ENCODE measurements at regions not wholly inside any gene's neighbourhood (a gene's known extent, or its start where the extent isn't known, plus 50 kb on each side); places are given as distances from the start of the nearest gene placed in this dataset.

- Histone ChIP-seq H3K27me3 (ENCODE audit: insufficient read depth, low read length) (no peaks in the 10 kb centered on the region), H4K91ac (ENCODE audit: low read depth, low read length) (no peak overlapping the region), H3K4ac (ENCODE audit: low read depth, low read length) (no peak overlapping the region), H2AFZ (ENCODE audit: insufficient read depth, low read length, poor library complexity) (no peak overlapping the region), H3K23ac (ENCODE audit: low read length) (no peak overlapping the region), H3K4me2 (ENCODE audit: low read length) (no peak overlapping the region), H4K12ac (ENCODE audit: low read depth, low read length) (no peak overlapping the region), H3K36me3 (ENCODE audit: control insufficient read depth in 1 of 2, insufficient read depth in 2 of 2, low read length in 2 of 2) (no peaks in the 10 kb centered on the region), H3K4me3 (ENCODE audit: low read depth, low read length) (no peak overlapping the region), H2BK12ac (ENCODE audit: low read length) (no peak overlapping the region), H3K79me1 (ENCODE audit: low read length) (peaks cover 2% of the 10 kb centered on the region), H2BK120ac (ENCODE audit: insufficient read depth, low read length, poor library complexity) (no peak overlapping the region), H2AK5ac (ENCODE audit: low read length) (no peak overlapping the region), H3K18ac (ENCODE audit: low read length) (no peak overlapping the region), H2BK5ac (ENCODE audit: low read depth, low read length, poor library complexity) (no peak overlapping the region), H3K27ac (ENCODE audit: low read depth, low read length) (no peak overlapping the region), H4K8ac (ENCODE audit: low read depth, low read length) (no peak overlapping the region), H3K9ac (ENCODE audit: low read length) (no peak overlapping the region), H3K4me1 (ENCODE audit: control insufficient read depth in 1 of 2, insufficient read depth in 2 of 2, low read length in 2 of 2) (peaks cover 0 to 6% of the 10 kb centered on the region in 2 experiments), H3K9me3 (ENCODE audit: insufficient read depth, low read depth, low read length) (no peaks in the 10 kb centered on the region), H3K79me2 (ENCODE audit: control insufficient read depth, insufficient read depth, low read length, poor library complexity) (no peaks in the 10 kb centered on the region), H3K14ac (ENCODE audit: low read length) (no peak overlapping the region)
- no CpG with 5 or more reads among the region's 4 CpGs for WGBS (ENCODE audit: extremely low coverage, insufficient coverage, insufficient read length)
- peak in 1 of 2 donors; percentile 18 for DNase-seq
These were observed 375.0 kb upstream of the RBFOX1 start for GRCh38 chr16:6957681-6958080.

GRCh38 chr16:6956511-6956910 lies 376.1 kb upstream of the RBFOX1 start:
- no peaks in the 10 kb centered on the region for H3K27me3 ChIP-seq (ENCODE audit: insufficient read depth, low read length)
- no peaks in the 10 kb centered on the region for H3K9me3 ChIP-seq (ENCODE audit: insufficient read depth, low read depth, low read length)
- no peak overlapping the region for H3K18ac ChIP-seq (ENCODE audit: low read length)
- no peak overlapping the region for H4K8ac ChIP-seq (ENCODE audit: low read depth, low read length)
- no peak overlapping the region for H2BK120ac ChIP-seq (ENCODE audit: insufficient read depth, low read length, poor library complexity)
- H3K4me1 ChIP-seq (ENCODE audit: control insufficient read depth in 1 of 2, insufficient read depth in 2 of 2, low read length in 2 of 2), result peaks cover 0 to 6% of the 10 kb centered on the region in 2 experiments
- no CpG with 5 or more reads among the region's 3 CpGs for WGBS (ENCODE audit: extremely low coverage, insufficient coverage, insufficient read length)
- no peak overlapping the region for H4K12ac ChIP-seq (ENCODE audit: low read depth, low read length)
- peaks cover 2% of the 10 kb centered on the region for H3K79me1 ChIP-seq (ENCODE audit: low read length)
- H3K4me2 ChIP-seq (ENCODE audit: low read length), result no peak overlapping the region
- H2AFZ ChIP-seq (ENCODE audit: insufficient read depth, low read length, poor library complexity), result no peak overlapping the region
- no peak overlapping the region for H3K4ac ChIP-seq (ENCODE audit: low read depth, low read length)
- no peak overlapping the region for H3K14ac ChIP-seq (ENCODE audit: low read length)
- no peak overlapping the region for H3K27ac ChIP-seq (ENCODE audit: low read depth, low read length)
- no peak overlapping the region for H2BK5ac ChIP-seq (ENCODE audit: low read depth, low read length, poor library complexity)
- H4K91ac ChIP-seq (ENCODE audit: low read depth, low read length), result peak overlapping the region; percentile 27
- no peak overlapping the region for H3K23ac ChIP-seq (ENCODE audit: low read length)
- no peaks in the 10 kb centered on the region for H3K79me2 ChIP-seq (ENCODE audit: control insufficient read depth, insufficient read depth, low read length, poor library complexity)
- H3K9ac ChIP-seq (ENCODE audit: low read length), result no peak overlapping the region
- DNase-seq, result no peak
- no peak overlapping the region for H3K4me3 ChIP-seq (ENCODE audit: low read depth, low read length)
- H2BK12ac ChIP-seq (ENCODE audit: low read length), result no peak overlapping the region
- no peaks in the 10 kb centered on the region for H3K36me3 ChIP-seq (ENCODE audit: control insufficient read depth in 1 of 2, insufficient read depth in 2 of 2, low read length in 2 of 2)
- no peak overlapping the region for H2AK5ac ChIP-seq (ENCODE audit: low read length)

- H2BK120ac ChIP-seq (ENCODE audit: insufficient read depth, low read length, poor library complexity), result no peak overlapping the region
- H3K4me3 ChIP-seq (ENCODE audit: low read depth, low read length), result no peak overlapping the region
- H3K4me2 ChIP-seq (ENCODE audit: low read length), result no peak overlapping the region
- peaks cover 4% of the 10 kb centered on the region for H3K79me1 ChIP-seq (ENCODE audit: low read length)
- no peak overlapping the region for H3K14ac ChIP-seq (ENCODE audit: low read length)
- H3K9me3 ChIP-seq (ENCODE audit: insufficient read depth, low read depth, low read length), result no peaks in the 10 kb centered on the region
- peaks cover 0 to 6% of the 10 kb centered on the region in 2 experiments for H3K4me1 ChIP-seq (ENCODE audit: control insufficient read depth in 1 of 2, insufficient read depth in 2 of 2, low read length in 2 of 2)
- H2AK5ac ChIP-seq (ENCODE audit: low read length), result no peak overlapping the region
- H3K27me3 ChIP-seq (ENCODE audit: insufficient read depth, low read length), result no peaks in the 10 kb centered on the region
- no peak overlapping the region for H3K9ac ChIP-seq (ENCODE audit: low read length)
- no peak overlapping the region for H2BK12ac ChIP-seq (ENCODE audit: low read length)
- no peak overlapping the region for H4K8ac ChIP-seq (ENCODE audit: low read depth, low read length)
- H3K36me3 ChIP-seq (ENCODE audit: control insufficient read depth in 1 of 2, insufficient read depth in 2 of 2, low read length in 2 of 2), result no peaks in the 10 kb centered on the region
- H4K12ac ChIP-seq (ENCODE audit: low read depth, low read length), result no peak overlapping the region
- H3K27ac ChIP-seq (ENCODE audit: low read depth, low read length), result no peak overlapping the region
- no peak overlapping the region for H2BK5ac ChIP-seq (ENCODE audit: low read depth, low read length, poor library complexity)
- no peak overlapping the region for H4K91ac ChIP-seq (ENCODE audit: low read depth, low read length)
- no peak overlapping the region for H2AFZ ChIP-seq (ENCODE audit: insufficient read depth, low read length, poor library complexity)
- H3K79me2 ChIP-seq (ENCODE audit: control insufficient read depth, insufficient read depth, low read length, poor library complexity), result no peaks in the 10 kb centered on the region
- no peak overlapping the region for H3K18ac ChIP-seq (ENCODE audit: low read length)
- no peak overlapping the region for H3K23ac ChIP-seq (ENCODE audit: low read length)
- WGBS (ENCODE audit: extremely low coverage, insufficient coverage, insufficient read length), result no CpG with 5 or more reads among the region's 3 CpGs
- no peak overlapping the region for H3K4ac ChIP-seq (ENCODE audit: low read depth, low read length)
- DNase-seq, result no peak
These were observed 377.3 kb upstream of the RBFOX1 start for GRCh38 chr16:6955303-6955702.

- Histone ChIP-seq H3K4me2 (ENCODE audit: low read length) (no peak overlapping the region), H2AFZ (ENCODE audit: insufficient read depth, low read length, poor library complexity) (no peak overlapping the region), H3K27me3 (ENCODE audit: insufficient read depth, low read length) (no peaks in the 10 kb centered on the region), H2BK120ac (ENCODE audit: insufficient read depth, low read length, poor library complexity) (no peak overlapping the region), H2AK5ac (ENCODE audit: low read length) (no peak overlapping the region), H3K4me3 (ENCODE audit: low read depth, low read length) (no peak overlapping the region), H2BK12ac (ENCODE audit: low read length) (no peak overlapping the region), H3K23ac (ENCODE audit: low read length) (no peak overlapping the region), H3K14ac (ENCODE audit: low read length) (no peak overlapping the region), H4K12ac (ENCODE audit: low read depth, low read length) (no peak overlapping the region), H3K9me3 (ENCODE audit: insufficient read depth, low read depth, low read length) (no peaks in the 10 kb centered on the region), H3K4me1 (ENCODE audit: control insufficient read depth in 1 of 2, insufficient read depth in 2 of 2, low read length in 2 of 2) (peaks cover 0 to 11% of the 10 kb centered on the region in 2 experiments), H3K27ac (ENCODE audit: low read depth, low read length) (peak overlapping the region; percentile 51), H3K4ac (ENCODE audit: low read depth, low read length) (no peak overlapping the region), H3K18ac (ENCODE audit: low read length) (no peak overlapping the region), H3K9ac (ENCODE audit: low read length) (no peak overlapping the region), H2BK5ac (ENCODE audit: low read depth, low read length, poor library complexity) (no peak overlapping the region), H4K91ac (ENCODE audit: low read depth, low read length) (no peak overlapping the region), H4K8ac (ENCODE audit: low read depth, low read length) (no peak overlapping the region), H3K79me2 (ENCODE audit: control insufficient read depth, insufficient read depth, low read length, poor library complexity) (no peaks in the 10 kb centered on the region), H3K79me1 (ENCODE audit: low read length) (peaks cover 16% of the 10 kb centered on the region), H3K36me3 (ENCODE audit: control insufficient read depth in 1 of 2, insufficient read depth in 2 of 2, low read length in 2 of 2) (no peaks in the 10 kb centered on the region)
- DNase-seq, result peak in 1 of 2 donors; percentile 46
- WGBS (ENCODE audit: extremely low coverage, insufficient coverage, insufficient read length), result no CpG with 5 or more reads among the region's 5 CpGs
These were observed 383.4 kb upstream of the RBFOX1 start for GRCh38 chr16:6949240-6949639.
